ENCODE measurements at regions not wholly inside any gene's neighbourhood (a gene's known extent, or its start where the extent isn't known, plus 50 kb on each side); places are given as distances from the start of the nearest gene placed in this dataset.

DNA sequence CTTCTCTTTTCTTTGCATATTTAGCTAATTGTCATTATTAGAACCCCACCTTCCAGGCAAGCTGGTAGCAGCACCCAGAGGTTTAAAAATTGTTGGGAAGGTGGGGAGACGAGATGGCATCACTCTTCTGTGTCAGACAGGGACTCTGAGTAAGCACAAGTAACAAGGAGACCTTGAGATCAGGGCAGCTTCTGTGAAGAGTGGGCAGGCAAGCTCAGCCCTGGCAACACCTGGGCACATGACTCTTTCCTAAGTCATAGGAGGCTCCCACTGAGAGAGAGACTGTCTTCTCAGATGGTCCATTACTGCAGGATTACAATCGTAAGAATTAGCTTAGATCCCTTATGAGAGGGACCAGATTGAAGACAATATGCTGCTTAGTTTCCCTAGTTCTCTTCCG lies 183.5 kb downstream of the BRINP2 start:
- Histone ChIP-seq H3K27ac (ENCODE audit: extremely low read length, insufficient read depth, low read length) (no peak overlapping the region), H3K4me1 (ENCODE audit: insufficient read depth, low read length) (no peaks in the 10 kb centered on the region), H3K4me3 (replicated peaks in 1 of 3; ENCODE audit: insufficient read depth in 1 of 3, low read depth in 2 of 3, low read length in 3 of 3) (no peak overlapping the region), H2AFZ (ENCODE audit: low read length) (no peak overlapping the region), H3K27me3 (ENCODE audit: control insufficient read depth in 1 of 2, insufficient read depth in 2 of 2, low read length in 2 of 2) (no peaks in the 10 kb centered on the region), H3K9me3 (ENCODE audit: low read length) (no peaks in the 10 kb centered on the region), H3K79me2 (ENCODE audit: insufficient read depth, low read length) (no peaks in the 10 kb centered on the region), H3K4me2 (ENCODE audit: low read depth, low read length) (no peak overlapping the region), H4K20me1 (ENCODE audit: insufficient read depth, low read length) (no peaks in the 10 kb centered on the region), H3K9ac (ENCODE audit: insufficient read depth, low read depth, low read length) (no peak overlapping the region), H3K36me3 (replicated peaks in 1 of 2; ENCODE audit: control insufficient read depth in 1 of 2, insufficient read depth in 2 of 2, low read length in 2 of 2) (no peaks in the 10 kb centered on the region)
- CTCF ChIA-PET (ENCODE audit: low intra/inter-chr PET ratio, low total read pairs), result no interaction called here
- in situ Hi-C loops (cut with HindIII; ENCODE audit: extremely low pct_ligation_motif_present, low pct_unique_long_range_greater_than_20kb) (no loop called here), intact Hi-C loops (cut with micrococcal nuclease; ENCODE audit: unreplicated experiment) (no loop called here)
- POLR2A ChIA-PET, result no interaction called here
- 3% methylated on average over 3 of the region's 3 CpGs for WGBS (ENCODE audit: low lambda C conversion rate)
- no peak for FAIRE-seq
- no peak for TF ChIP-seq ZNF546 (CRISPR knock-in tag; conservative IDR thresholded peaks at IDR 0.05)
- TF ChIP-seq ZFP1 (CRISPR knock-in tag; IDR thresholded peaks at IDR 0.05), result no peak
- no peak for TF ChIP-seq TCF12 (IDR thresholded peaks at IDR 0.05)
- no peak for TF ChIP-seq TCF12 (CRISPR knock-in tag; IDR thresholded peaks at IDR 0.05)
- TF ChIP-seq, protein P1, sequence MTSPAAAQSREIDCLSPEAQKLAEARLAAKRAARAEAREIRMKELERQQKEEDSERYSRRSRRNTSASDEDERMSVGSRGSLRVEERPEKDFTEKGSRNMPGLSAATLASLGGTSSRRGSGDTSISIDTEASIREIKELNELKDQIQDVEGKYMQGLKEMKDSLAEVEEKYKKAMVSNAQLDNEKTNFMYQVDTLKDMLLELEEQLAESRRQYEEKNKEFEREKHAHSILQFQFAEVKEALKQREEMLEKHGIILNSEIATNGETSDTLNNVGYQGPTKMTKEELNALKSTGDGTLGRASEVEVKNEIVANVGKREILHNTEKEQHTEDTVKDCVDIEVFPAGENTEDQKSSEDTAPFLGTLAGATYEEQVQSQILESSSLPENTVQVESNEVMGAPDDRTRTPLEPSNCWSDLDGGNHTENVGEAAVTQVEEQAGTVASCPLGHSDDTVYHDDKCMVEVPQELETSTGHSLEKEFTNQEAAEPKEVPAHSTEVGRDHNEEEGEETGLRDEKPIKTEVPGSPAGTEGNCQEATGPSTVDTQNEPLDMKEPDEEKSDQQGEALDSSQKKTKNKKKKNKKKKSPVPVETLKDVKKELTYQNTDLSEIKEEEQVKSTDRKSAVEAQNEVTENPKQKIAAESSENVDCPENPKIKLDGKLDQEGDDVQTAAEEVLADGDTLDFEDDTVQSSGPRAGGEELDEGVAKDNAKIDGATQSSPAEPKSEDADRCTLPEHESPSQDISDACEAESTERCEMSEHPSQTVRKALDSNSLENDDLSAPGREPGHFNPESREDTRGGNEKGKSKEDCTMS (CRISPR knock-in tag; conservative IDR thresholded peaks at IDR 0.05), result no peak
- no peak for TF ChIP-seq ZNF780A (CRISPR knock-in tag; IDR thresholded peaks at IDR 0.05)
- TF ChIP-seq AHR (CRISPR knock-in tag; IDR thresholded peaks at IDR 0.05), result no peak
- no peak for TF ChIP-seq ZZZ3 (CRISPR knock-in tag; IDR thresholded peaks at IDR 0.05; ENCODE audit: borderline replicate concordance)
- DNase-seq (ENCODE audit: low spot score), result no peak
- no peak for ATAC-seq
- BruUV-seq (replicated peaks), result no TSS peak

Data from HepG2 (cell line).